HCT116 (cell line): ENCODE measurements at regions not wholly inside any gene's neighbourhood (a gene's known extent, or its start where the extent isn't known, plus 50 kb on each side); places are given as distances from the start of the nearest gene placed in this dataset.

Experiments
- ATAC-seq: fragments of 200-7000 bp; cut with Tn5 transposase; 2 replicates; pipeline ENCODE4 v1.9.1; 2020; ENCODE audit warnings: mild to moderate bottlenecking, moderate library complexity
- BruUV-seq: library from RNA; stranded (reverse); fragments of 400-500 nt; replicated peaks from 2 replicates; lab custom pipeline; 2021; lab: Mats Ljungman, UMichigan
- CTCF ChIA-PET: fragments of 300-600 bp; sonication (Branson Sonifier 250); formaldehyde crosslinking; loops from one replicate; lab custom pipeline; 2021; ENCODE audit warnings: antibody characterized with exemption; lab: Charles Lee
- POLR2A ChIA-PET: fragments of 300-600, 350-600 bp; sonication (Branson Sonifier 250); formaldehyde crosslinking; loops from one replicate; lab custom pipeline; 2021; ENCODE audit warnings: antibody characterized with exemption; lab: Charles Lee
- RAD21 ChIA-PET, 2 experiments: fragments of 300-600 bp; sonication (Branson Sonifier 250); formaldehyde crosslinking; loops; one replicate each; lab custom pipeline; 2023; ENCODE audit warnings: low total read pairs in 2 of 2; ENCODE audit not compliant: uncharacterized antibody in 2 of 2, unreplicated experiment in 2 of 2, low non-redundant PET in 1 of 2; lab: Charles Lee
- DNase-seq: peaks from one replicate; pipeline ENCODE4 v3.0.0-alpha.2; 2010; ENCODE audit warnings: low read depth, low spot score
- H2AFZ ChIP-seq: fragments of 200-600 bp; shearing (Covaris generic), sonication (generic); 2 replicates; pipeline ENCODE4 v1.6.1; 2017; ENCODE audit warnings: low read depth, mixed run types, mixed read lengths, antibody characterized with exemption, low read length; ENCODE audit not compliant: poor library complexity, severe bottlenecking
- H3K27ac ChIP-seq: 2 replicates; pipeline ENCODE4 v1.5.1; 2012; ENCODE audit warnings: low read depth, low read length
- H3K27me3 ChIP-seq: fragments of 200-600 bp; sonication (generic); 2 replicates; pipeline ENCODE4 v1.6.1; 2016; ENCODE audit warnings: mixed run types, low read length, mixed read lengths; ENCODE audit not compliant: insufficient read depth
- H3K36me3 ChIP-seq, 2 experiments: fragments of 200-500 bp in 1 of 2; fragments of 200-600 bp in 1 of 2; sonication (Bioruptor generic) in 1 of 2; sonication (generic) in 1 of 2; 2 replicates each; pipeline versions ENCODE4 v1.5.1 to v1.6.1; 2014 to 2016; ENCODE audit warnings: low read length in 2 of 2, inconsistent platforms in 1 of 2, mixed read lengths in 1 of 2, mixed run types in 1 of 2; ENCODE audit not compliant: insufficient read depth in 2 of 2, control insufficient read depth in 1 of 2
- H3K4me1 ChIP-seq, 2 experiments: fragments of 200-600 bp in 1 of 2; sonication (generic) in 1 of 2; 2 replicates each; pipeline versions ENCODE4 v1.5.1 to v1.6.1; 2012 to 2017; ENCODE audit warnings: low read length in 2 of 2, inconsistent platforms in 1 of 2, mild to moderate bottlenecking in 1 of 2, mixed read lengths in 1 of 2, mixed run types in 1 of 2, moderate library complexity in 1 of 2; ENCODE audit not compliant: insufficient read depth in 2 of 2, control insufficient read depth in 1 of 2
- H3K4me2 ChIP-seq: fragments of 200-600 bp; sonication (generic); 2 replicates; pipeline ENCODE4 v1.6.1; 2017; ENCODE audit warnings: mixed run types, low read length, mixed read lengths
- H3K4me3 ChIP-seq, 2 experiments: fragments of 200-600 bp in 1 of 2; sonication (generic) in 1 of 2; replicated peaks in 1 of 2; 2 replicates each; pipeline ENCODE4 v1.5.1; 2011 to 2016; ENCODE audit warnings: low read length in 2 of 2, control low read depth in 1 of 2, low read depth in 1 of 2, mild to moderate bottlenecking in 1 of 2, mixed read lengths in 1 of 2, mixed run types in 1 of 2
- H3K79me2 ChIP-seq: fragments of 200-600 bp; sonication (generic); 2 replicates; pipeline ENCODE4 v1.6.1; 2017; ENCODE audit warnings: mild to moderate bottlenecking, mixed run types, low read length, moderate library complexity, mixed read lengths; ENCODE audit not compliant: insufficient read depth
- H3K9ac ChIP-seq: fragments of 200-600 bp; sonication (generic); 2 replicates; pipeline ENCODE4 v1.6.1; 2016; ENCODE audit warnings: low read length, mixed read lengths
- H3K9me2 ChIP-seq: fragments of 200-600 bp; sonication (generic), shearing (Covaris generic); 2 replicates; pipeline ENCODE4 v1.6.1; 2017; ENCODE audit warnings: mixed run types, mild to moderate bottlenecking, moderate library complexity; ENCODE audit not compliant: insufficient read depth
- H3K9me3 ChIP-seq, 2 experiments: fragments of 200-500 bp in 1 of 2; fragments of 200-600 bp in 1 of 2; sonication (Bioruptor generic) in 1 of 2; sonication (generic) in 1 of 2; 2 replicates each; pipeline ENCODE4 v1.6.1; 2014 to 2017; ENCODE audit warnings: low read length in 2 of 2, mixed read lengths in 2 of 2, inconsistent platforms in 1 of 2, low read depth in 1 of 2, mild to moderate bottlenecking in 1 of 2, mixed run types in 1 of 2, moderate library complexity in 1 of 2; ENCODE audit not compliant: control insufficient read depth in 1 of 2, insufficient read depth in 1 of 2
- H4K20me1 ChIP-seq: fragments of 200-600 bp; sonication (generic), shearing (Covaris generic); 2 replicates; pipeline ENCODE4 v1.6.1; 2017; ENCODE audit warnings: mixed run types, mild to moderate bottlenecking, moderate library complexity; ENCODE audit not compliant: insufficient read depth
- CBX3 ChIP-seq: IDR thresholded peaks from 2 replicates; pipeline ENCODE4 v1.6.1; 2012; ENCODE audit warnings: low read depth
- CEBPB ChIP-seq: IDR thresholded peaks from 2 replicates; pipeline ENCODE4 v1.6.1; 2012; ENCODE audit warnings: low read depth
- JUND ChIP-seq: IDR thresholded peaks from 2 replicates; pipeline ENCODE4 v1.6.1; 2012
- POLR2AphosphoS5 ChIP-seq: IDR thresholded peaks from 2 replicates; pipeline ENCODE4 v1.6.1; 2011; ENCODE audit warnings: mild to moderate bottlenecking, low read depth, low read length, moderate library complexity
- RAD21 ChIP-seq: IDR thresholded peaks from 2 replicates; pipeline ENCODE4 v1.6.1; 2012; ENCODE audit warnings: low read depth, mild to moderate bottlenecking
- SRF ChIP-seq: IDR thresholded peaks from 2 replicates; pipeline ENCODE4 v1.6.1; 2012; ENCODE audit warnings: low read depth
- TCF7L2 ChIP-seq: IDR thresholded peaks from 2 replicates; pipeline ENCODE4 v1.7.0; 2011; ENCODE audit warnings: borderline replicate concordance, inconsistent platforms; ENCODE audit not compliant: insufficient read depth, insufficient read length; ENCODE audit errors: extremely low read depth
- YY1 ChIP-seq: IDR thresholded peaks from 2 replicates; pipeline ENCODE4 v1.6.1; 2011; ENCODE audit warnings: low read length, low read depth, moderate library complexity, mild to moderate bottlenecking; ENCODE audit not compliant: insufficient replicate concordance; ENCODE audit errors: extremely low read depth
- ZBTB33 ChIP-seq: IDR thresholded peaks from 2 replicates; pipeline ENCODE4 v1.6.1; 2011; ENCODE audit warnings: mild to moderate bottlenecking, low read length, moderate library complexity; ENCODE audit not compliant: insufficient replicate concordance; ENCODE audit errors: extremely low read depth
- intact Hi-C: fragments of 100-400 bp; cut with micrococcal nuclease; formaldehyde crosslinking; loops from 2 replicates; pipeline ENCODE4 v1.10.0; 2022

GRCh38 chr18:64718808-64719207 lies 569.9 kb upstream of the LINC00305 start (continued):
- TF ChIP-seq TCF7L2 (no peak), YY1 (no peak), CBX3 (no peak)

- Histone ChIP-seq H3K27me3 (no peaks in the 10 kb centered on the region), H3K36me3 (no peaks in the 10 kb centered on the region), H3K79me2 (no peaks in the 10 kb centered on the region), H3K9me3 (peaks cover 3 to 14% of the 10 kb centered on the region in 2 experiments; a peak in 3 of 4 replicates), H2AFZ (no peak overlapping the region), H3K27ac (no peak overlapping the region), H3K4me3 (no peak overlapping the region), H4K20me1 (no peaks in the 10 kb centered on the region), H3K4me2 (no peak overlapping the region), H3K4me1 (no peaks in the 10 kb centered on the region), H3K9ac (no peak overlapping the region), H3K9me2 (no peaks in the 10 kb centered on the region)
- ChIA-PET RAD21 (no interaction called here), CTCF (no interaction called here), POLR2A (no interaction called here)
- DNase-seq (no peak), ATAC-seq (no peak)
- BruUV-seq: no TSS peak
- intact Hi-C loops: no loop called here
- TF ChIP-seq ZBTB33 (no peak), JUND (no peak), POLR2AphosphoS5 (no peak)
Measured at GRCh38 chr18:64717026-64717425, 568.1 kb upstream of the LINC00305 start.

GRCh38 chr18:64714086-64714485 lies 565.2 kb upstream of the LINC00305 start:
- Histone ChIP-seq H4K20me1 (no peaks in the 10 kb centered on the region), H3K4me2 (no peak overlapping the region), H3K9me3 (peaks cover 3 to 11% of the 10 kb centered on the region in 2 experiments; a peak in 3 of 4 replicates), H3K9ac (no peak overlapping the region), H3K79me2 (no peaks in the 10 kb centered on the region), H3K9me2 (no peaks in the 10 kb centered on the region), H3K36me3 (no peaks in the 10 kb centered on the region), H3K27ac (no peak overlapping the region), H3K4me3 (no peak overlapping the region), H3K4me1 (no peaks in the 10 kb centered on the region), H3K27me3 (no peaks in the 10 kb centered on the region), H2AFZ (no peak overlapping the region)
- TF ChIP-seq ZBTB33 (no peak), CEBPB (no peak), CBX3 (no peak), SRF (no peak), RAD21 (no peak)
- POLR2A ChIA-PET: no interaction called here
- intact Hi-C loops: no loop called here
- RAD21 ChIA-PET: no interaction called here
- CTCF ChIA-PET: no interaction called here
- no TSS peak for BruUV-seq
- DNase-seq (no peak), ATAC-seq (no peak)
